ENCODE measurements at regions not wholly inside any gene's neighbourhood (a gene's known extent, or its start where the extent isn't known, plus 50 kb on each side); places are given as distances from the start of the nearest gene placed in this dataset.

DNA sequence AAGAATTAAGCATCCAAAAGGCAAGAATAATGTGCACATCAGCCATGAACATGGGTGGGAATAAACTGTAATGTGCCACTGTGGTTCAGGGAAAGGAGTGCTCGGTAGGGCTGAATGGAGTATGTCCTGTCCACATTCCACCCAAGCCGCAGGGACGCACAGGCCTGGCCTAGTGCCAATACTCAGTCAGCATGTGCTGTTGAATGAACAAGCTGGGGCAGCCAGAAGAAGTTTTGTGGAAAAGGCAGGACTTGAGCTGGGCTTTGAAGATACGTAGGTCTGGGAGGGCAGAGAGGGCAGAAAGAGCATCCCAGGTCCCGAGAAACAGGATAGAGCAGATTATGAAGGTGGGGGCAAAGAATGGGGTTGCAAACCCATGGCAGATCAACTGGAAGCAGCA is 60.0 kb upstream of the PLET1 start:
- H3K4me3 ChIP-seq (ENCODE audit: low read depth, low read length) = no peak overlapping the region
- TF ChIP-seq, protein P1, sequence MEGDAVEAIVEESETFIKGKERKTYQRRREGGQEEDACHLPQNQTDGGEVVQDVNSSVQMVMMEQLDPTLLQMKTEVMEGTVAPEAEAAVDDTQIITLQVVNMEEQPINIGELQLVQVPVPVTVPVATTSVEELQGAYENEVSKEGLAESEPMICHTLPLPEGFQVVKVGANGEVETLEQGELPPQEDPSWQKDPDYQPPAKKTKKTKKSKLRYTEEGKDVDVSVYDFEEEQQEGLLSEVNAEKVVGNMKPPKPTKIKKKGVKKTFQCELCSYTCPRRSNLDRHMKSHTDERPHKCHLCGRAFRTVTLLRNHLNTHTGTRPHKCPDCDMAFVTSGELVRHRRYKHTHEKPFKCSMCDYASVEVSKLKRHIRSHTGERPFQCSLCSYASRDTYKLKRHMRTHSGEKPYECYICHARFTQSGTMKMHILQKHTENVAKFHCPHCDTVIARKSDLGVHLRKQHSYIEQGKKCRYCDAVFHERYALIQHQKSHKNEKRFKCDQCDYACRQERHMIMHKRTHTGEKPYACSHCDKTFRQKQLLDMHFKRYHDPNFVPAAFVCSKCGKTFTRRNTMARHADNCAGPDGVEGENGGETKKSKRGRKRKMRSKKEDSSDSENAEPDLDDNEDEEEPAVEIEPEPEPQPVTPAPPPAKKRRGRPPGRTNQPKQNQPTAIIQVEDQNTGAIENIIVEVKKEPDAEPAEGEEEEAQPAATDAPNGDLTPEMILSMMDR (IDR thresholded peaks at IDR 0.05; ENCODE audit: borderline replicate concordance, insufficient read depth, low read depth, low read length) = no peak

DNA sequence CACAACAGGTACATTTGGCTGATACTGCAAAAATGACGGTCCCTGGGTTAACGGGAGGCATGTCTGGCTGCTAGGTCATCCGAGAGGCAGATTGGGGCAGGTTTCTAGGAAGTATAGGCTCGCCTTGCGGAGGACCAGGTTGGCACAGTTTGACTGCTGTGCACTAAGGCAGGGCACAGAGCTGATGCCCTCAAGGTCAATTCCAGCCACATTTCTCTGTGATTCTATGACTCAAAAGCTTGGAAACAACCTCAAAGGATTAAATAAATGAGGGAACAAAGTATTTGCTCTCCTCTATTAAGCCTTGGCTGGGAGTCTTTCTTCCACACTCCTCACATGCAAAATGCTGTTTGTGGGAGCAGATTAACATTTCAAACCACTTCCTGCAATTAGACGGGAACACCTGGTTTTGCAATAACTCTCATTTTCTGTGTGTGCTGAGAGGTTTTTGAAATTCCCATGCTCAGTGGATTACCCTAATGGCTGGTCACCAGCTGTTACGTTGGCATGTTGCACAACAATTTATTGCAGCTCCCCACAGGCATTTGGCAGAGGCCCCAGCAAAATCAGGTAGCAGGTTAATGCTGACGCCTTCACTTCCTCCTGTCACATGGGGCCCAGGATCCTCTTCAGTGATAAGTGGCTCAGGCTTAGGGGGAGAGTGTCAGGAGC is 61.0 kb upstream of the PLET1 start:
- TF ChIP-seq, protein P1 (IDR thresholded peaks at IDR 0.05; ENCODE audit: borderline replicate concordance, insufficient read depth, low read depth, low read length) = no peak
- H3K4me3 ChIP-seq (ENCODE audit: low read depth, low read length) = no peak overlapping the region

DNA sequence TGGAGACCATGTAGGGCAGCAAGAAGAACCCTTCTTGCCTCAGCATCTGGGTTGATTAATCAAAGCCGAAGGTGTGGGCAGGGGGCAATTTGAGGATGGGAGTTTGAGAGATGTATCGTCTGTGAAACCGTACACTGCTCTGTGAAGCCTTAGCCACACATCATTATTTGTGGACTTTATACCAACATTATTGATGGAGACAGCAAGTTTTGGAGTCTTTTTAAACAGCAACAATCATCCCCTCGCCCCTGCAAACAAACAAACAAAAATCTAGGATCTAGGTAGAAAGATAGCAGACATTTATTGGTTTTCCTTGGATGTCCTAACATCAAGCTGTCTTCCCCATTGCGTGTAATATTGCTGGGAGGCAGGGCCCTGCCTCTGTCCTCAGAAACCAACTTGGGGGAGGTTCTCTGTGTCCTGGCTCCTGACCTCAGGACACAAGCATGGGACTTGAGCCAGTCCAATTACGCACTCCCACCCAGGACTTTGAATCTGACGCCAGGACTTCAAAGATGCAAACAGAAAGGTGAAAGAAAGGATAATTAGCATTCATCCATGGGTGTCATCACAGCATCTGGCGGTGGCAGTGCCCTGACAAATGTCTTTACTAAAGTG is 61.6 kb upstream of the PLET1 start:
- TF ChIP-seq, protein P1 (IDR thresholded peaks at IDR 0.05; ENCODE audit: borderline replicate concordance, insufficient read depth, low read depth, low read length) = no peak
- no peak overlapping the region for H3K4me3 ChIP-seq (ENCODE audit: low read depth, low read length)

DNA sequence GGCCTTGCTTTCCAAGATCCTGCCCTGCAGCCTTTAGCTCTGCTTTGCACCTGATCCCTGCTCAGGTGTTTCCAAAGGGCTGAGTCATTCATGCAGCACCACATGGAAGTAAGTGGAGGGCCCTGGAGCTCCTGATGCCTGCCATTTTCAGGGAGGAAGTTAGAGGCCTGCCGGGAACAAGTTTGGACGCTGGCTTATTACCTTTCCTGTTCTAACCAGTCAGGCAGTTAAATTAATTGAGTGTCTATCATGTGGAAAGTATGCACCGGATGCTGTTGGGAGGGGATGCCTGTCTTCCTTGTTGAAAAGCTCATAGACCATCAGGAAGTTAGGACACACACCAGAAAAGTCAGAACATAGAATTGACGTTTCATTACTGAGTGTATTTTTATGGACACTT is 73.7 kb upstream of the PLET1 start:
- no peak overlapping the region for H3K4me3 ChIP-seq (ENCODE audit: low read depth, low read length)
- TF ChIP-seq, protein P1 (IDR thresholded peaks at IDR 0.05; ENCODE audit: borderline replicate concordance, insufficient read depth, low read depth, low read length) = no peak

DNA sequence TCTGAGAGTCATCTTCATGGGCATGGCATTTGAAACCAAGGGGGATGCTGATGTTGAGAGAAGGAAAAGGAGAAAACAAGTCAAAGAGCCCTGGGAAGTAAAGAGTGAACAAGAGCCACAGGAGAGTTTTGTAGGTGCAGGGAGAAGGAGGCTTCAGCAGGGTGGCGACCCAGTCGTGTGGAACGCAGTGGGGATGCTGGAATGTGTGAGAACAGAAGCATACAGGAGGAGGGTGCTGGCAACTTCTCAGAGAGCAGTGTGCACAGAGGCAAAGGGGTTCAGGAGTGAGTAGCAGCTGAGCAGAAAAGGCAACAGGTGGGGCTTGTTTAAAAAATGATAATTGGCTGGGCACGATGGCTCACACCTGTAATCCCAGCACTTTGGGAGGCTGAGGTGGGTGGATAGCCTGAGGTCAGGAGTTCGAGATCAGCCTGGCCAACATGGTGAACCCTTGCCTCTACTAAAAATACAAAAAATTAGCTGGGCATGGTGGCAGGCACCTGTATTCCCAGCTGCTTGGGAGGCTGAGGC is 75.8 kb upstream of the PLET1 start:
- H3K4me3 ChIP-seq (ENCODE audit: low read depth, low read length) = no peak overlapping the region
- TF ChIP-seq, protein P1 (IDR thresholded peaks at IDR 0.05; ENCODE audit: borderline replicate concordance, insufficient read depth, low read depth, low read length) = no peak

DNA sequence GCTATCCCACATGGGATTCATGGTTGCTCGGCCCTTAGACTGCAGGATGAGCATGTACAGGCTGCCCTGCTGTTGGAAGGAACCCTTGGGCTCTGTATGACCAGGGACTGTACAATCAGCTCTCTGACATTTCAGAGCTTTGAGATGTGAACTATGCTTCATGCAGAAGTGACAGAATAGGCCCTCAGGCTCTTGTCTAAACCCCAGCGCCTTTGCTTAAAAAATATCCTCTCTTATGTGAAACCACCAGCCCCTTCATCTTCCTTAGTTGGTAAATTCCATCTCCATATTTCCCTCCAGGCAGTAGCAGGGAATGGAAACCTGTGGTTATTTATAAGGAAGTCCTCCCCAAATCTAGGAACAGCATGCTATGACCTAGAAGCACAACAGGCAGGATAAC is 78.9 kb upstream of the PLET1 start:
- no peak overlapping the region for H3K4me3 ChIP-seq (ENCODE audit: low read depth, low read length)
- TF ChIP-seq, protein P1 (IDR thresholded peaks at IDR 0.05; ENCODE audit: borderline replicate concordance, insufficient read depth, low read depth, low read length) = no peak
